ENCODE measurements at regions not wholly inside any gene's neighbourhood (a gene's known extent, or its start where the extent isn't known, plus 50 kb on each side); places are given as distances from the start of the nearest gene placed in this dataset.
"Not testable (repeated sequence)": the region's sequence is repeated elsewhere in the genome, so short reads cannot be mapped to it uniquely, and the experiment has no call there.

DNA sequence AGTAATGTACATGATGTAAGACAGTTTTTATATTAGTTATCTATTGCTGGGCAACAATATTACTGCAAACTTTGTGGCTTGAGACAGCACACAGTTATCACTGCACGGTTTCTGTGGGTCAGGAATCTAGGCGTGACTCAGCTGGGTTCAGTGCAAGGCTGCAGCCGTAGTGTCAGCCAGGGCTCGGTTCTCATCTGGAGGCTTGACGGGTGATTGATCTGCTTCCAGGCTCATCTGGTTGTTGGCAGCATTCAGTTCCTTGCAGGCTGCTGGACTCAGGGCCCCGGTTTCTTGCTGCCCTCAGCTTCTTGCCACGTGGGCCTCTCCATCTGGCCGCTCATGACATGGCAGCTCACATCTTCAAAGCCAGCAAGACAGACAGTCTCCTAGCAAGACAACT is 197.7 kb upstream of the EEF2KMT start:
- TF ChIP-seq EZH2phosphoT487 (IDR thresholded peaks at IDR 0.05; ENCODE audit: insufficient read depth, low read depth); EZH2 (IDR thresholded peaks at IDR 0.05; ENCODE audit: insufficient read depth, poor library complexity, severe bottlenecking): not testable (repeated sequence)

All from GM23248 (cell line).